ENCODE measurements at regions not wholly inside any gene's neighbourhood (a gene's known extent, or its start where the extent isn't known, plus 50 kb on each side); places are given as distances from the start of the nearest gene placed in this dataset.

- DNase-seq (ENCODE audit: low read depth in 3 of 3) = no peak
Measured at GRCh38 chr5:3825531-3826451, 230.2 kb downstream of the IRX1 start.

- no peak for DNase-seq (ENCODE audit: low read depth in 3 of 3)
Measured at GRCh38 chr5:3827624-3828023, 232.0 kb downstream of the IRX1 start.

GRCh38 chr5:3828761-3829160 lies 233.1 kb downstream of the IRX1 start:
- DNase-seq (ENCODE audit: low read depth in 3 of 3) = no peak

GRCh38 chr5:3833566-3833965 lies 237.9 kb downstream of the IRX1 start:
- no peak for DNase-seq (ENCODE audit: low read depth in 3 of 3)

- no peak for DNase-seq (ENCODE audit: low read depth in 3 of 3)
Measured at GRCh38 chr5:3835811-3836210, 240.2 kb downstream of the IRX1 start.

GRCh38 chr5:3836528-3836927 lies 240.9 kb downstream of the IRX1 start:
- DNase-seq (ENCODE audit: low read depth in 3 of 3) = no peak

- DNase-seq (ENCODE audit: low read depth in 3 of 3) = no peak
Measured at GRCh38 chr5:3837506-3837905, 241.9 kb downstream of the IRX1 start.

- DNase-seq (ENCODE audit: low read depth in 3 of 3) = no peak
Measured at GRCh38 chr5:3839151-3839550, 243.5 kb downstream of the IRX1 start.

GRCh38 chr5:3842591-3842990 lies 247.0 kb downstream of the IRX1 start:
- DNase-seq (ENCODE audit: low read depth in 3 of 3) = no peak

GRCh38 chr5:3843706-3844105 lies 248.1 kb downstream of the IRX1 start:
- no peak for DNase-seq (ENCODE audit: low read depth in 3 of 3)

GRCh38 chr5:3844266-3844665 lies 248.6 kb downstream of the IRX1 start:
- DNase-seq (ENCODE audit: low read depth in 3 of 3) = no peak

- DNase-seq (ENCODE audit: low read depth in 3 of 3) = no peak
Measured at GRCh38 chr5:3845230-3845629, 249.6 kb downstream of the IRX1 start.

- DNase-seq (ENCODE audit: low read depth in 3 of 3) = no peak
Measured at GRCh38 chr5:3852161-3852916, 256.7 kb downstream of the IRX1 start.

GRCh38 chr5:3853362-3853761 lies 257.7 kb downstream of the IRX1 start:
- DNase-seq (ENCODE audit: low read depth in 3 of 3) = no peak

GRCh38 chr5:3854188-3854821 lies 258.7 kb downstream of the IRX1 start:
- DNase-seq (ENCODE audit: low read depth in 3 of 3) = no peak

GRCh38 chr5:3856036-3856435 lies 260.4 kb downstream of the IRX1 start:
- DNase-seq (ENCODE audit: low read depth in 3 of 3) = no peak

GRCh38 chr5:3858524-3858923 lies 262.9 kb downstream of the IRX1 start:
- DNase-seq (ENCODE audit: low read depth in 3 of 3) = no peak

- no peak for DNase-seq (ENCODE audit: low read depth in 3 of 3)
Measured at GRCh38 chr5:3862906-3863305, 267.3 kb downstream of the IRX1 start.

- no peak for DNase-seq (ENCODE audit: low read depth in 3 of 3)
Measured at GRCh38 chr5:3875144-3875543, 279.5 kb downstream of the IRX1 start.

- DNase-seq (ENCODE audit: low read depth in 3 of 3) = no peak
Measured at GRCh38 chr5:3878267-3878666, 282.6 kb downstream of the IRX1 start.

GRCh38 chr5:3883040-3883439 lies 287.4 kb downstream of the IRX1 start:
- DNase-seq (ENCODE audit: low read depth in 3 of 3) = no peak
